H1 (cell line): ENCODE measurements at regions not wholly inside any gene's neighbourhood (a gene's known extent, or its start where the extent isn't known, plus 50 kb on each side); places are given as distances from the start of the nearest gene placed in this dataset.

Experiments used
- CTCF ChIA-PET: fragments of 300-600 bp; sonication (Branson Sonifier 250); formaldehyde crosslinking; loops from one replicate; lab custom pipeline; 2021; ENCODE audit not compliant: partially characterized antibody; lab: Charles Lee
- POLR2A ChIA-PET: fragments of 300-600 bp; sonication (Branson Sonifier 250); formaldehyde crosslinking; loops from one replicate; lab custom pipeline; 2021; ENCODE audit warnings: inconsistent platforms; ENCODE audit not compliant: partially characterized antibody; lab: Charles Lee
- DNase-seq, 2 experiments: peaks; one replicate each; pipeline versions ENCODE4 v3.0.0 to v3.0.0-alpha.2; 2010 to 2022; ENCODE audit warnings: low spot score in 2 of 2, low read depth in 1 of 2, mixed read lengths in 1 of 2
- FAIRE-seq: peaks from 2 replicates; lab custom pipeline; 2011; peaks lifted over from hg19 to GRCh38; lab: Jason Lieb, UNC
- H2AFZ ChIP-seq: 2 replicates; pipeline ENCODE4 v1.8.1; 2012; ENCODE audit warnings: low read length, inconsistent platforms
- H2AK5ac ChIP-seq: 2 replicates; pipeline ENCODE4 v1.6.1; 2013; ENCODE audit warnings: low read depth, low read length
- H2BK120ac ChIP-seq: replicated peaks from 2 replicates; pipeline ENCODE3; 2013; ENCODE audit warnings: low read depth, low read length, inconsistent platforms
- H2BK12ac ChIP-seq: 2 replicates; pipeline ENCODE4 v1.6.1; 2013; ENCODE audit warnings: low read depth, low read length
- H2BK15ac ChIP-seq: 2 replicates; pipeline ENCODE4 v1.6.1; 2013; ENCODE audit warnings: low read length
- H2BK20ac ChIP-seq: 2 replicates; pipeline ENCODE4 v1.6.1; 2013; ENCODE audit warnings: low read length
- H2BK5ac ChIP-seq: 2 replicates; pipeline ENCODE4 v1.6.1; 2013; ENCODE audit warnings: low read depth, low read length
- H3K14ac ChIP-seq: 2 replicates; pipeline ENCODE4 v1.6.1; 2013; ENCODE audit warnings: inconsistent platforms; ENCODE audit not compliant: insufficient read length
- H3K18ac ChIP-seq: 2 replicates; pipeline ENCODE4 v1.6.1; 2013; ENCODE audit warnings: low read length; ENCODE audit errors: extremely low read depth
- H3K23ac ChIP-seq: 2 replicates; pipeline ENCODE4 v1.6.1; 2013; ENCODE audit warnings: inconsistent platforms; ENCODE audit not compliant: insufficient read length
- H3K23me2 ChIP-seq: 2 replicates; pipeline ENCODE4 v1.6.1; 2013; ENCODE audit warnings: low read depth, low read length
- H3K27ac ChIP-seq: 2 replicates; pipeline ENCODE4 v1.6.1; 2011; ENCODE audit warnings: low read depth, low read length, inconsistent platforms
- H3K27me3 ChIP-seq, 4 experiments: replicated peaks in 1 of 4; 1 replicate in 1 of 4; 2 replicates in 3 of 4; pipeline versions ENCODE4 v1.6.1 to v1.8.1; 2011 to 2013; ENCODE audit warnings: low read length in 3 of 4, mild to moderate bottlenecking in 3 of 4, inconsistent platforms in 2 of 4, mixed read lengths in 2 of 4, moderate library complexity in 1 of 4; ENCODE audit not compliant: control insufficient read depth in 3 of 4, insufficient read depth in 3 of 4; ENCODE audit errors: extremely low read depth in 1 of 4
- H3K36me3 ChIP-seq, 4 experiments: 2 replicates each; pipeline versions ENCODE4 v1.6.1 to v1.8.1; 2011 to 2013; ENCODE audit warnings: mild to moderate bottlenecking in 4 of 4, low read length in 3 of 4, moderate library complexity in 2 of 4, control low read depth in 1 of 4, inconsistent platforms in 1 of 4; ENCODE audit not compliant: insufficient read depth in 4 of 4, control insufficient read depth in 2 of 4
- H3K4ac ChIP-seq: replicated peaks from 2 replicates; pipeline ENCODE3; 2013; ENCODE audit warnings: low read length, low read depth, mixed read lengths, inconsistent platforms; ENCODE audit not compliant: insufficient read length
- H3K4me1 ChIP-seq, 4 experiments: replicated peaks in 1 of 4; 1 replicate in 1 of 4; 2 replicates in 3 of 4; pipeline versions ENCODE4 v1.6.1 to v1.8.1; 2011 to 2013; ENCODE audit warnings: low read length in 3 of 4, inconsistent platforms in 2 of 4, mixed read lengths in 1 of 4; ENCODE audit not compliant: insufficient read depth in 4 of 4, control insufficient read depth in 3 of 4
- H3K4me2 ChIP-seq, 2 experiments: 2 replicates each; pipeline versions ENCODE4 v1.6.1 to v1.8.1; 2011 to 2013; ENCODE audit warnings: low read depth in 2 of 2, low read length in 2 of 2, control low read depth in 1 of 2, inconsistent platforms in 1 of 2, mild to moderate bottlenecking in 1 of 2; ENCODE audit not compliant: insufficient read depth in 1 of 2
- H3K4me3 ChIP-seq, 4 experiments: fragments of 200-600, 300-600 bp in 1 of 4; sonication (generic), shearing (Covaris generic), sonication (Bioruptor Twin) in 1 of 4; 2 replicates each; pipeline versions ENCODE4 v1.5.1 to v1.8.1; 2011 to 2016; ENCODE audit warnings: low read length in 4 of 4, low read depth in 3 of 4, control low read depth in 2 of 4, inconsistent platforms in 2 of 4, mild to moderate bottlenecking in 2 of 4, mixed read lengths in 1 of 4, moderate library complexity in 1 of 4; ENCODE audit not compliant: insufficient read depth in 2 of 4; ENCODE audit errors: extremely low read depth in 1 of 4
- H3K56ac ChIP-seq: replicated peaks from 2 replicates; pipeline ENCODE3; 2013; ENCODE audit warnings: low read depth, mild to moderate bottlenecking, mixed read lengths, low read length, inconsistent platforms; ENCODE audit not compliant: insufficient read length
- H3K79me1 ChIP-seq: 2 replicates; pipeline ENCODE4 v1.6.1; 2013; ENCODE audit warnings: low read depth, low read length, control low read depth
- H3K79me2 ChIP-seq, 2 experiments: 2 replicates each; pipeline versions ENCODE4 v1.6.1 to v1.8.1; 2012 to 2013; ENCODE audit warnings: low read length in 2 of 2, mild to moderate bottlenecking in 2 of 2, inconsistent platforms in 1 of 2; ENCODE audit not compliant: insufficient read depth in 2 of 2, control insufficient read depth in 1 of 2
- H3K9ac ChIP-seq, 4 experiments: replicated peaks in 1 of 4; 1 replicate in 1 of 4; 2 replicates in 3 of 4; pipeline versions ENCODE4 v1.6.1 to v1.8.1; 2011 to 2013; ENCODE audit warnings: low read depth in 3 of 4, low read length in 3 of 4, control low read depth in 2 of 4, mild to moderate bottlenecking in 2 of 4, moderate library complexity in 2 of 4, inconsistent platforms in 1 of 4; ENCODE audit errors: extremely low read depth in 1 of 4
- H3K9me3 ChIP-seq, 2 experiments: 2 replicates each; pipeline versions ENCODE4 v1.6.1 to v1.8.1; 2012 to 2013; ENCODE audit warnings: mild to moderate bottlenecking in 2 of 2, moderate library complexity in 2 of 2, control low read depth in 1 of 2, inconsistent platforms in 1 of 2, low read depth in 1 of 2, low read length in 1 of 2, mixed read lengths in 1 of 2; ENCODE audit not compliant: insufficient read depth in 2 of 2
- H4K20me1 ChIP-seq, 2 experiments: replicated peaks in 1 of 2; 2 replicates each; pipeline versions ENCODE3 to v1.8.1; 2011 to 2013; ENCODE audit warnings: inconsistent platforms in 2 of 2, low read length in 2 of 2, mild to moderate bottlenecking in 1 of 2; ENCODE audit not compliant: insufficient read depth in 2 of 2, control insufficient read depth in 1 of 2
- H4K5ac ChIP-seq: 2 replicates; pipeline ENCODE4 v1.6.1; 2013; ENCODE audit warnings: low read length, low read depth, mixed read lengths, inconsistent platforms; ENCODE audit not compliant: insufficient read length
- H4K8ac ChIP-seq: 2 replicates; pipeline ENCODE4 v1.8.0; 2013; ENCODE audit warnings: mild to moderate bottlenecking, moderate library complexity, low read length, inconsistent platforms; ENCODE audit not compliant: insufficient read depth; ENCODE audit errors: extremely low read depth
- H4K91ac ChIP-seq: replicated peaks from 2 replicates; pipeline ENCODE3; 2013; ENCODE audit warnings: low read length, mixed read lengths, inconsistent platforms; ENCODE audit not compliant: insufficient read length
- RXRA ChIP-seq: IDR thresholded peaks from 2 replicates; pipeline ENCODE4 v1.6.1; 2011; ENCODE audit warnings: low read depth, mild to moderate bottlenecking, low read length, moderate library complexity; ENCODE audit not compliant: insufficient read depth
- WGBS, 2 experiments: shearing (Covaris generic) in 1 of 2; methylation state at CpG; one replicate each; pipeline versions ENCODE4 v1.1.6 to v1.1.7; 2013 to 2015; ENCODE audit warnings: low lambda C conversion rate in 2 of 2, mixed read lengths in 2 of 2, inconsistent platforms in 1 of 2, low coverage in 1 of 2, missing lambda C conversion rate in 1 of 2; ENCODE audit not compliant: insufficient replicate concordance in 2 of 2, insufficient coverage in 1 of 2, insufficient read length in 1 of 2; ENCODE audit errors: extremely low coverage in 1 of 2, missing lambda C conversion rate in 1 of 2; 5-methylcytosine and 5-hydroxymethylcytosine counted together

GRCh38 chr1:241411056-241411775, 54.2 kb upstream of the RGS7 start:
- Histone ChIP-seq H3K23me2 (no peaks in the 10 kb centered on the region), H2BK120ac (no peak overlapping the region), H3K23ac (no peak overlapping the region), H3K4ac (no peak overlapping the region), H2BK5ac (no peak overlapping the region), H2BK12ac (no peak overlapping the region), H3K36me3 (no peaks in the 10 kb centered on the region), H3K9me3 (no peaks in the 10 kb centered on the region), H4K91ac (no peak overlapping the region), H3K79me2 (no peaks in the 10 kb centered on the region), H3K27me3 (no peaks in the 10 kb centered on the region), H2BK15ac (no peak overlapping the region), H3K4me1 (peaks cover 0 to 4% (median 0%) of the 10 kb centered on the region in 4 experiments; a peak in 1 of 7 replicates), H3K27ac (no peak overlapping the region), H3K9ac (no peak overlapping the region), H4K5ac (no peak overlapping the region), H3K56ac (no peak overlapping the region), H4K20me1 (no peaks in the 10 kb centered on the region), H3K4me2 (no peak overlapping the region), H3K79me1 (no peaks in the 10 kb centered on the region), H3K4me3 (no peak overlapping the region), H2BK20ac (no peak overlapping the region), H3K14ac (no peak overlapping the region), H4K8ac (no peak overlapping the region), H2AK5ac (no peak overlapping the region), H3K18ac (no peak overlapping the region), H2AFZ (no peak overlapping the region)
- TF ChIP-seq RXRA, result no peak
- POLR2A ChIA-PET, result no interaction called here
- DNase-seq, result no peak
- no peak for FAIRE-seq
- CTCF ChIA-PET, result interaction anchor here (0.9 kb wide), 1 partner anchor 1009 kb away, joined by 3 read pairs; no protein-coding TSS in a partner anchor
- 78% methylated on average over 7 of the region's 7 CpGs; no CpG with 5 or more reads in 1 of the 2 experiments for WGBS, 2 experiments
